C4-2B (cell line): ENCODE measurements at regions not wholly inside any gene's neighbourhood (a gene's known extent, or its start where the extent isn't known, plus 50 kb on each side); places are given as distances from the start of the nearest gene placed in this dataset.

Experiments
- H3K27ac ChIP-seq: fragments of 450-650 bp; 2 replicates; pipeline ENCODE4 v1.5.1; 2017
- CTCF ChIP-seq: fragments of 450-650 bp; conservative IDR thresholded peaks from 2 replicates; pipeline ENCODE4 v1.5.1; 2017; ENCODE audit warnings: mild to moderate bottlenecking
- ZFX ChIP-seq: fragments of 450-650 bp; IDR thresholded peaks from 2 replicates; pipeline ENCODE4 v1.6.1; 2017

DNA sequence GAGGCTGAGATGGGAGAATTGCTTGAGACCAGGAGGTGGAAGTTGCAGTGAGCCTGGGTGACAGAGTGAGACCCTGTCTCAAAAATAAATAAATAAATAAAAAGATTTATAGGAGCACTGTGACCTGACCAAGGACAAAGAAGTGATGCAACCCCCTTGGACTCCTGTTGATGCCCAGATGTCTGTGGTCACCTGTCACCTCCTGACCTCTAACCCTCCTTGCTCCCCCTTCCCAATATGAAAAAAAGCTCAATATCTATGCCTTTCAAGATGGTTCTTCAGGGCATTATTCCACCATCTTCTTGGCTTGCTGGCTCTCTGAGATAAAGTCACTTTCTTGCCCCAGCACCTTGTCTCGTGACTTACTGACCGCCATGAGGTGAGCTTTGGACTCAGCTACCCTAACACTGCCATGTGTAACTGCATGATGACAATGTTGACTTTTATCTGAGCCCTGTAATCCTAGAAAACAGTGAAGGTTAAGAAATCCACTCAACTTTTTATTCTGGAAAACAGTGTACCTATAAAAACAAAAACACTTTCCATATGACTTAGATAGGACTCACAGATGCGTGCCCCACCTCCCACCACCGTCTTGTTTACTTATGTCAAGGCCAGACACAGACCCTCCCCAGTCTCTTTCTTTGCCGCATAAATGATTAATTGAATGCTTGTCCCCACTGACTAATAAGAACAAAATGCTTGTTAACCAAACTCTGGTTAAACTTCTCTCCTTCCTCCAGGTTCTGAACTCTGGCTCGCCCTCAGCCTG lies 360.5 kb downstream of the BUD13 start:
- no peak overlapping the region for H3K27ac ChIP-seq
- no peak for TF ChIP-seq ZFX
- TF ChIP-seq CTCF = no peak

GRCh38 chr11:116409238-116409637 lies 363.5 kb downstream of the BUD13 start:
- TF ChIP-seq ZFX (no peak), CTCF (no peak)
- H3K27ac ChIP-seq = no peak overlapping the region

- no peak overlapping the region for H3K27ac ChIP-seq
- TF ChIP-seq CTCF = no peak
- TF ChIP-seq ZFX = no peak
These were observed 366.7 kb downstream of the BUD13 start for GRCh38 chr11:116406042-116406441.

DNA sequence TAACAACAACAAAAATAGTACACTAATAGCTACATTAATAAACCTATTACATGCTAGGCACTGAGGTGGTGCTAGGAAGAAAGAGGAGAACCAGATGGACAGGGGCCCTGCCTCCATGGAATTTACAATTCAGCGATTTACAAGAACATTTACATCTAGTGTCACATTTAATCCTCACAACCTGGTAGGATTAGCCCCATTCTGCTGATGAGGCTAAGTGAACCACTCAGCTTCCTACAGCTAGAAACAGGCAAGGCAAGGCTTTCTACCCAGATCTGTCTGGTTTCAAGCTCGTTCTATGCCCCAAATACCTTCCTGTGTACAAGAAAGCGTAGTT lies 368.4 kb downstream of the BUD13 start:
- no peak for TF ChIP-seq CTCF
- no peak for TF ChIP-seq ZFX
- no peak overlapping the region for H3K27ac ChIP-seq

DNA sequence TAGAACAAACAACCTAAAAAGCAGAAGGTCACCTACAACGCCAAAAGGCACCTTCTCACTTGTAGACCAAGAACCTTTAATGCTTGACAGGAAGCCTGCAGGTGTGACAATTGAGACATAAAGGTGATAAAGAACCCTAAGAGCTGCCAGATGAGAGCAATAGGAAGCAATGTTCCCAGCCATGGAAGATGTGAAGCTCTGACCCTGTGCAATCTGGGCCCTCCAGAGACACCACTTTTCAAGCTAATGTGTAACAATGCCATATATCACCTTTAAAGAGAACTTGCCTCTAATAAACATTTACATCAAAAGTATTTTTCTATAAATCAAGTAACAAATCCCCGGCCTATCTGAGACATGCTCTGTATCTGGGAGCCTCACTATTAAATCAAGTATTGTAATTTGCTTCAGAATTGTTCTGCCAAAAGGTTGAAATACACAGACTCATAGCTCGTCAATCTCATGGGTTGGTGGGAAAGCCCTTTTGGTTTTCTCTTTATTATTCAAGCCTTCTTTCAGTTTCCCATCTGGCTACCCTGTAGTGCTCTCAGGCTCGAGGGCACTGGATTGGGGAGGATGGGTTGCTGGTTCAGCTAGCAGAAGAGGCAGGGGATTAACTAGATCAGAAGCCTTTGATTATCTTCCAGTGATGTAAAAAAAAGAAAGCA lies 368.9 kb downstream of the BUD13 start:
- TF ChIP-seq ZFX (no peak), CTCF (no peak)
- H3K27ac ChIP-seq = no peak overlapping the region

- H3K27ac ChIP-seq = no peak overlapping the region
- TF ChIP-seq CTCF = no peak
These were observed 372.7 kb downstream of the BUD13 start for GRCh38 chr11:116400081-116400480.

GRCh38 chr11:116397602-116398084 lies 375.1 kb downstream of the BUD13 start:
- no peak overlapping the region for H3K27ac ChIP-seq
- TF ChIP-seq ZFX (no peak), CTCF (no peak)
